ENCODE measurements at regions not wholly inside any gene's neighbourhood (a gene's known extent, or its start where the extent isn't known, plus 50 kb on each side); places are given as distances from the start of the nearest gene placed in this dataset.
"Not testable (repeated sequence)": the region's sequence is repeated elsewhere in the genome, so short reads cannot be mapped to it uniquely, and the experiment has no call there.

DNA sequence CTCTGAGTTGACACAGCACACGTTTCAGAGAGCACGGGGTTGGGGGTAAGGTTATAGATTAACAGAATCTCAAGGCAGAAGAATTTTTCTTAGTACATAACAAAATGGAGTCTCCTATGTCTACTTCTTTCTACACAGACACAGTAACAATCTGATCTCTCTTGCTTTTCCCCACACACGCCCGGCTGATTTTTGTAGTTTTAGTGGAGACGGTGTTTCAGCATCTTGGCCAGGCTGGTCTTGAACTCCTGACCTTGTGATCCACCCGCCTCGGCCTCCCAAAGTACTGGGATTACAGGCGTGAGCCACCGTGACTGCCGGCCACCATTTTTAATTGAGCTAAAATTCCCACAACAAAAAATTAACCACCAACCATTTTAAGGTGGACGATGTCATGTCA, 123.7 kb downstream of the CRLF3 start:
- TF ChIP-seq, protein P1, sequence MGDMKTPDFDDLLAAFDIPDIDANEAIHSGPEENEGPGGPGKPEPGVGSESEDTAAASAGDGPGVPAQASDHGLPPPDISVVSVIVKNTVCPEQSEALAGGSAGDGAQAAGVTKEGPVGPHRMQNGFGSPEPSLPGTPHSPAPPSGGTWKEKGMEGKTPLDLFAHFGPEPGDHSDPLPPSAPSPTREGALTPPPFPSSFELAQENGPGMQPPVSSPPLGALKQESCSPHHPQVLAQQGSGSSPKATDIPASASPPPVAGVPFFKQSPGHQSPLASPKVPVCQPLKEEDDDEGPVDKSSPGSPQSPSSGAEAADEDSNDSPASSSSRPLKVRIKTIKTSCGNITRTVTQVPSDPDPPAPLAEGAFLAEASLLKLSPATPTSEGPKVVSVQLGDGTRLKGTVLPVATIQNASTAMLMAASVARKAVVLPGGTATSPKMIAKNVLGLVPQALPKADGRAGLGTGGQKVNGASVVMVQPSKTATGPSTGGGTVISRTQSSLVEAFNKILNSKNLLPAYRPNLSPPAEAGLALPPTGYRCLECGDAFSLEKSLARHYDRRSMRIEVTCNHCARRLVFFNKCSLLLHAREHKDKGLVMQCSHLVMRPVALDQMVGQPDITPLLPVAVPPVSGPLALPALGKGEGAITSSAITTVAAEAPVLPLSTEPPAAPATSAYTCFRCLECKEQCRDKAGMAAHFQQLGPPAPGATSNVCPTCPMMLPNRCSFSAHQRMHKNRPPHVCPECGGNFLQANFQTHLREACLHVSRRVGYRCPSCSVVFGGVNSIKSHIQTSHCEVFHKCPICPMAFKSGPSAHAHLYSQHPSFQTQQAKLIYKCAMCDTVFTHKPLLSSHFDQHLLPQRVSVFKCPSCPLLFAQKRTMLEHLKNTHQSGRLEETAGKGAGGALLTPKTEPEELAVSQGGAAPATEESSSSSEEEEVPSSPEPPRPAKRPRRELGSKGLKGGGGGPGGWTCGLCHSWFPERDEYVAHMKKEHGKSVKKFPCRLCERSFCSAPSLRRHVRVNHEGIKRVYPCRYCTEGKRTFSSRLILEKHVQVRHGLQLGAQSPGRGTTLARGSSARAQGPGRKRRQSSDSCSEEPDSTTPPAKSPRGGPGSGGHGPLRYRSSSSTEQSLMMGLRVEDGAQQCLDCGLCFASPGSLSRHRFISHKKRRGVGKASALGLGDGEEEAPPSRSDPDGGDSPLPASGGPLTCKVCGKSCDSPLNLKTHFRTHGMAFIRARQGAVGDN (CRISPR knock-in tag; IDR thresholded peaks at IDR 0.05), result not testable (repeated sequence)
- TF ChIP-seq ZNF772 (CRISPR knock-in tag; IDR thresholded peaks at IDR 0.05); RAD51 (IDR thresholded peaks at IDR 0.05; ENCODE audit: borderline replicate concordance); GTF2F1 (IDR thresholded peaks at IDR 0.05; ENCODE audit: low read length); POLR2AphosphoS5 (IDR thresholded peaks at IDR 0.05; ENCODE audit: low read depth, low read length); CREB1 (IDR thresholded peaks at IDR 0.05); CREB1 (CRISPR knock-in tag; IDR thresholded peaks at IDR 0.05); ZFP36L2 (CRISPR knock-in tag; IDR thresholded peaks at IDR 0.05); POLR2A (IDR thresholded peaks at IDR 0.05; ENCODE audit: insufficient read depth in 1 of 2, low read depth in 2 of 2, low read length in 2 of 2): not testable (repeated sequence)
